Thymus (tissue), 11 donors: ENCODE measurements at regions not wholly inside any gene's neighbourhood (a gene's known extent, or its start where the extent isn't known, plus 50 kb on each side); places are given as distances from the start of the nearest gene placed in this dataset.

Experiments
- DNase-seq, 9 donors: peaks; one replicate each; pipeline ENCODE4 v3.0.0-alpha.2; 2013; ENCODE audit warnings: low spot score in 9 of 9, low read depth in 6 of 9, missing footprints in 1 of 9
- H3K27ac ChIP-seq, 2 donors: one replicate each; pipeline ENCODE4 v1.5.1; 2013; ENCODE audit warnings: control low read depth in 1 of 2, low read depth in 1 of 2, low read length in 1 of 2, mild to moderate bottlenecking in 1 of 2, moderate library complexity in 1 of 2
- H3K27me3 ChIP-seq, 2 donors: one replicate each; pipeline ENCODE4 v1.5.1; 2013; ENCODE audit warnings: low read length in 1 of 2; ENCODE audit not compliant: control insufficient read depth in 2 of 2, insufficient read depth in 1 of 2
- H3K36me3 ChIP-seq, 2 donors: one replicate each; pipeline ENCODE4 v1.5.1; 2013; ENCODE audit warnings: low read length in 1 of 2, mild to moderate bottlenecking in 1 of 2, moderate library complexity in 1 of 2; ENCODE audit not compliant: control insufficient read depth in 2 of 2, insufficient read depth in 2 of 2
- H3K4me1 ChIP-seq, 2 donors: one replicate each; pipeline ENCODE4 v1.5.1; 2013; ENCODE audit warnings: low read length in 2 of 2; ENCODE audit not compliant: control insufficient read depth in 2 of 2, insufficient read depth in 2 of 2
- H3K4me3 ChIP-seq, 2 donors: one replicate each; pipeline ENCODE4 v1.5.1; 2013; ENCODE audit warnings: low read length in 2 of 2, control low read depth in 1 of 2, mild to moderate bottlenecking in 1 of 2
- H3K9me3 ChIP-seq, 2 donors: one replicate each; pipeline ENCODE4 v1.5.1; 2013; ENCODE audit warnings: low read length in 1 of 2, mild to moderate bottlenecking in 1 of 2; ENCODE audit not compliant: control insufficient read depth in 2 of 2, insufficient read depth in 1 of 2
- WGBS: extraction: QIAGEN DNeasy Blood & Tissue Kit; methylation state at CpG from one replicate; pipeline ENCODE4 v1.1.7; 2013; 5-methylcytosine and 5-hydroxymethylcytosine counted together
- donor health status: healthy.

GRCh38 chr2:217622205-217623060 is 380.4 kb downstream of the TNS1 start:
- no peaks in the 10 kb centered on the region for H3K9me3 ChIP-seq
- 85% methylated on average over 9 of the region's 9 CpGs for WGBS
- H3K36me3 ChIP-seq: no peaks in the 10 kb centered on the region
- DNase-seq: no peak
- no peak overlapping the region for H3K27ac ChIP-seq
- peaks cover 0 to 3% of the 10 kb centered on the region in 2 donors for H3K27me3 ChIP-seq
- H3K4me1 ChIP-seq: no peaks in the 10 kb centered on the region
- no peak overlapping the region for H3K4me3 ChIP-seq

DNA sequence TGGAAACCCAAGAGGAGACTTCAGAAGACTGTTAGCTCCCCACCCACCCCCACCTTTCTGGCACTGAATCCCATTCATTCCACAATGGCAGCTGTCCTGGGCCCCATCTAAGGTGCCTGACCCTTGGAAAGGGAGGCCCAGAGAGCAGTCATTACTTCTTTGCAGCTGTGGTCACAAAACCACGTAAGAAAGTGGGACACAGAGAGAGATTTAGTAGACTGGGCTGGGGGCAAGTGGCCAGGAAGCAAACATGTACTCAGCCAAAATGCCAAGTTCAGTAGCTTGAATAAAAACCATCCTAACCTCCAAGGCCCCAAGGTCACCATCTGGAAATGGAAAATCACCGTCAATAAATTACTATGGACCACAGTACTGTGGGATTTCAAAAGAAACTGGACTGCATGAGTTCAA is 381.4 kb downstream of the TNS1 start:
- no peak overlapping the region for H3K27ac ChIP-seq
- WGBS: 92% methylated on average over 2 of the region's 2 CpGs

GRCh38 chr2:217618744-217619143 is 384.1 kb downstream of the TNS1 start:
- Histone ChIP-seq H3K4me1 (peaks cover 0 to 5% of the 10 kb centered on the region in 2 donors), H3K36me3 (no peaks in the 10 kb centered on the region), H3K9me3 (no peaks in the 10 kb centered on the region), H3K4me3 (no peak overlapping the region), H3K27me3 (peaks cover 0 to 3% of the 10 kb centered on the region in 2 donors), H3K27ac (no peak overlapping the region)
- DNase-seq: no peak
- 96% methylated on average over 2 of the region's 2 CpGs for WGBS

More for the DNA sequence above, 381.4 kb downstream of the TNS1 start:
- Histone ChIP-seq H3K4me3 (no peak overlapping the region), H3K27me3 (peaks cover 0 to 3% of the 10 kb centered on the region in 2 donors), H3K36me3 (no peaks in the 10 kb centered on the region), H3K9me3 (no peaks in the 10 kb centered on the region), H3K4me1 (no peaks in the 10 kb centered on the region)
- DNase-seq: no peak

DNA sequence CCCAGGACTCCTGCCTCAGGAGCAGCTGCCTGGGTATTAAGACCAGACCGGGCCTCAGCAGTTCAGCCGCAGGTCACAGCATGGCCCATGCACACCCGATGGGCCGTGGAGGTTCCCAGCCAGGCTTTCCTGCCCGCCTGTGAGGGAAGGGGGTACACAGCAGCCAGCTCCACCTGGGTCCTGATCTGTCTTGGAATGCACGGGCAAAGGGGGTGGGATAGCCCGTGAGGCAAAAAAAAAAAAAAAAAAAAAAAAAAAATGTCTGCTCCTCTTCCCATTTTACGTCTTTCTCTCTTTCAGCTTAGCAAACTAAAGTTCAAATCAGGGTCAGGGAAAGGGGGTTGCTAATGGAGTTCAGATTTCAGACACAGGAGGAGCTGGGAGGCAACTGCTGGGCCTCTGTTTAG is 385.2 kb downstream of the TNS1 start:
- Histone ChIP-seq H3K36me3 (no peaks in the 10 kb centered on the region), H3K9me3 (no peaks in the 10 kb centered on the region), H3K27ac (no peak overlapping the region), H3K4me3 (no peak overlapping the region), H3K4me1 (peaks cover 0 to 5% of the 10 kb centered on the region in 2 donors), H3K27me3 (peaks cover 0 to 3% of the 10 kb centered on the region in 2 donors)
- WGBS: 93% methylated on average over 8 of the region's 8 CpGs
- DNase-seq: no peak

DNA sequence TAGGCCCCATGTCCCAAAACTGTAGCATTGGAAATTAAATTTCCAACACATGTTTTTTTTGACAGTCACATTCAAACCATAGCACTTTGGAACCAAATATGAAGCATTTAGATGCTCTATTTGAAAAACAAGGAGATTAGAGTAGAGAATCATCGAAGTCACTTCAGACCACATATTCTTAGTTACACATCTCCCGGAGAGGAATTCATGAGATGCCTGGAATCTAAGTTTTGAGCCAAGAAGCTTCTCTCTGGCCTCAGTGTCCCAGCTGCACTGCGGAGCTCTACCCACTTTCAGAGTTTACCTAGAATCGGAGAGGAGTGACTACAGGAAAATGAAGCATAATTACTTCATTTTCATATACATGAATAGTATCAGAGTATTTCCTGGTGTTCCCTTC is 385.9 kb downstream of the TNS1 start:
- Histone ChIP-seq H3K27ac (no peak overlapping the region), H3K4me1 (peaks cover 0 to 7% of the 10 kb centered on the region in 2 donors), H3K27me3 (peaks cover 0 to 3% of the 10 kb centered on the region in 2 donors), H3K4me3 (no peak overlapping the region), H3K9me3 (no peaks in the 10 kb centered on the region), H3K36me3 (no peaks in the 10 kb centered on the region)
- DNase-seq: no peak
- WGBS: 98% methylated on average over 4 of the region's 4 CpGs

- no peak overlapping the region for H3K27ac ChIP-seq
- no peaks in the 10 kb centered on the region for H3K9me3 ChIP-seq
- no peak for DNase-seq
- peaks cover 0 to 25% of the 10 kb centered on the region in 2 donors for H3K4me1 ChIP-seq
- H3K27me3 ChIP-seq: no peaks in the 10 kb centered on the region
- no peaks in the 10 kb centered on the region for H3K36me3 ChIP-seq
- WGBS: 97% methylated on average over 1 of the region's 1 CpG
- no peak overlapping the region for H3K4me3 ChIP-seq
Measured at GRCh38 chr2:217615171-217615570, 387.6 kb downstream of the TNS1 start.

DNA sequence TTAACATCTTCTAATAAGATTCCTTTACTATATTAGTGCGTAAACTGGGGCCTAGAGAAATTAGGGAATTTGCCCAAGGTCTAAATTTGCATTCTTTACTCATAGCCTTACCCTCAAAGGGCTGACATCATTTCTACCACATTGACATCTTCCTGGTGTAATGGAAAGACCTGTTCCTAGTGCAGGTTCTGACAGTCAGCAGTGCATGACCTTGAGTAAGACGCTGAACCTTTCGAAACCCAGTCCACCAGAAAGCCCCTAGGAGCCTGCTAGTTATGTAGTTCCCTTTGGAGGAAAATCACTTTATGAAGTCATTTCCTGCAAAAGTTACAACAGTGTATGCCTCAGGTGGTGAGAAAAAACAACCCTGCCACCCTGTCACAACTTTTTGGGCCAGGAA is 388.3 kb downstream of the TNS1 start:
- WGBS: 77% methylated on average over 3 of the region's 3 CpGs
- no peak overlapping the region for H3K27ac ChIP-seq

DNA sequence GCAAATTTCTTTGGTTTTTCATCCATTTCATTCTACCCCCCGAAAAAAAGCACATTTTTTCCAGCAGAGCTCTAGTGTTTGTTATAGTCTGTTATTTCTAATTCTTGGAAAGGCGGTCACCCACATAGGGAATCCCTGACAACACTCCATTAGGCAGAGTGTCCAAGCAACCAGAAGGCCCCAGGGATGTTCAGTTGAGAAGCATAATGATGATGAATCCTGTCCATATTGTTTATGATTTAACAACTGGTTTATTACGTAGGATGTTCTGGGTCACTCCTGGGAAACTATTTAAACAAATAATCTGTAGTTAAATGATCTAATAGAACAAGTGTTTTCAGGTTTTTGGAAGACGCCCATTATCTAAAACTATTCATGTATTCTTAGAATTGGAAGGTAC is 388.7 kb downstream of the TNS1 start:
- Histone ChIP-seq H3K36me3 (no peaks in the 10 kb centered on the region), H3K9me3 (no peaks in the 10 kb centered on the region), H3K27ac (no peak overlapping the region), H3K4me1 (peaks cover 3 to 32% of the 10 kb centered on the region in 2 donors), H3K4me3 (no peak overlapping the region), H3K27me3 (no peaks in the 10 kb centered on the region)
- 83% methylated on average over 4 of the region's 4 CpGs for WGBS
- no peak for DNase-seq

More for the DNA sequence above, 388.3 kb downstream of the TNS1 start:
- Histone ChIP-seq H3K4me3 (no peak overlapping the region), H3K36me3 (no peaks in the 10 kb centered on the region), H3K9me3 (no peaks in the 10 kb centered on the region), H3K27me3 (no peaks in the 10 kb centered on the region), H3K4me1 (peaks cover 3 to 32% of the 10 kb centered on the region in 2 donors)
- DNase-seq: no peak

- H3K27ac ChIP-seq: no peak overlapping the region
- peaks cover 3 to 32% of the 10 kb centered on the region in 2 donors for H3K4me1 ChIP-seq
- 95% methylated on average over 9 of the region's 9 CpGs for WGBS
- DNase-seq: no peak
- no peak overlapping the region for H3K4me3 ChIP-seq
- H3K9me3 ChIP-seq: no peaks in the 10 kb centered on the region
- H3K27me3 ChIP-seq: no peaks in the 10 kb centered on the region
- no peaks in the 10 kb centered on the region for H3K36me3 ChIP-seq
Measured at GRCh38 chr2:217612920-217613319, 389.9 kb downstream of the TNS1 start.
